HCT116 (cell line): ENCODE measurements at regions not wholly inside any gene's neighbourhood (a gene's known extent, or its start where the extent isn't known, plus 50 kb on each side); places are given as distances from the start of the nearest gene placed in this dataset.

Source experiments
- ATF3 ChIP-seq: IDR thresholded peaks from 2 replicates; pipeline ENCODE4 v1.6.1; 2012
- CTCF ChIP-seq, 3 experiments: fragments of 200-600 bp in 1 of 3; sonication (generic) in 1 of 3; IDR thresholded peaks in 2 of 3; conservative IDR thresholded peaks in 1 of 3; 2 replicates each; pipeline ENCODE4 v1.5.1; 2012 to 2017; ENCODE audit warnings: low read depth in 2 of 3, low read length in 2 of 3, antibody characterized with exemption in 1 of 3, borderline replicate concordance in 1 of 3, control low read depth in 1 of 3, mild to moderate bottlenecking in 1 of 3, mixed read lengths in 1 of 3, mixed run types in 1 of 3, moderate library complexity in 1 of 3; ENCODE audit not compliant: insufficient read depth in 1 of 3
- EZH2 ChIP-seq: fragments of 200-600 bp; sonication (generic); IDR thresholded peaks from 2 replicates; pipeline ENCODE4 v1.6.1; 2017; ENCODE audit warnings: antibody characterized with exemption, mixed run types
- EZH2phosphoT487 ChIP-seq: fragments of 200-600 bp; IDR thresholded peaks from 2 replicates; pipeline ENCODE4 v1.6.1; 2018; ENCODE audit warnings: antibody characterized with exemption, borderline replicate concordance
- FOSL1 ChIP-seq: IDR thresholded peaks from 2 replicates; pipeline ENCODE4 v1.6.1; 2012; ENCODE audit warnings: low read depth
- POLR2A ChIP-seq: IDR thresholded peaks from 2 replicates; pipeline ENCODE4 v1.7.0; 2011; ENCODE audit warnings: borderline replicate concordance; ENCODE audit not compliant: insufficient read depth, insufficient read length; ENCODE audit errors: extremely low read depth
- POLR2AphosphoS5 ChIP-seq: IDR thresholded peaks from 2 replicates; pipeline ENCODE4 v1.6.1; 2011; ENCODE audit warnings: mild to moderate bottlenecking, low read depth, low read length, moderate library complexity
- REST ChIP-seq: IDR thresholded peaks from 2 replicates; pipeline ENCODE4 v1.6.1; 2012; ENCODE audit warnings: low read depth
- SP1 ChIP-seq: IDR thresholded peaks from 2 replicates; pipeline ENCODE4 v1.6.1; 2012; ENCODE audit warnings: low read depth
- SRF ChIP-seq: IDR thresholded peaks from 2 replicates; pipeline ENCODE4 v1.6.1; 2012; ENCODE audit warnings: low read depth
- TCF7L2 ChIP-seq: IDR thresholded peaks from 2 replicates; pipeline ENCODE4 v1.7.0; 2011; ENCODE audit warnings: borderline replicate concordance, inconsistent platforms; ENCODE audit not compliant: insufficient read depth, insufficient read length; ENCODE audit errors: extremely low read depth
- YY1 ChIP-seq: IDR thresholded peaks from 2 replicates; pipeline ENCODE4 v1.6.1; 2011; ENCODE audit warnings: low read length, low read depth, moderate library complexity, mild to moderate bottlenecking; ENCODE audit not compliant: insufficient replicate concordance; ENCODE audit errors: extremely low read depth
- ZFX ChIP-seq: fragments of 450-650 bp; IDR thresholded peaks from 2 replicates; pipeline ENCODE4 v1.6.1; 2017
- ZNF274 ChIP-seq: fragments of 200-500 bp; sonication (Bioruptor generic); IDR thresholded peaks from 2 replicates; pipeline ENCODE4 v1.6.1; 2014; ENCODE audit warnings: mild to moderate bottlenecking, low read depth, low read length, inconsistent platforms

GRCh38 chr6:118403036-118403435 lies 145.1 kb upstream of the PLN start:
- TF ChIP-seq CTCF (IDR thresholded peaks at IDR 0.05 in 2 of 3, conservative IDR thresholded peaks at IDR 0.05 in 1 of 3; ENCODE audit: borderline replicate concordance in 1 of 3, insufficient read depth in 1 of 3, low read depth in 2 of 3, low read length in 2 of 3) = no peak
- TF ChIP-seq ZNF274 = no peak
- TF ChIP-seq YY1 = no peak
- TF ChIP-seq ATF3 = no peak
- no peak for TF ChIP-seq POLR2A
- TF ChIP-seq POLR2AphosphoS5 = no peak
- TF ChIP-seq ZFX = no peak
- no peak for TF ChIP-seq SP1
- no peak for TF ChIP-seq SRF
- no peak for TF ChIP-seq TCF7L2
- TF ChIP-seq REST = no peak
- no peak for TF ChIP-seq FOSL1
- TF ChIP-seq EZH2 = no peak
- TF ChIP-seq EZH2phosphoT487 = no peak
